OCI-M2 (cell line): ENCODE measurements at regions not wholly inside any gene's neighbourhood (a gene's known extent, or its start where the extent isn't known, plus 50 kb on each side); places are given as distances from the start of the nearest gene placed in this dataset.
"Not testable (repeated sequence)": the region's sequence is repeated elsewhere in the genome, so short reads cannot be mapped to it uniquely, and the experiment has no call there.

Experiments
- DNase-seq: peaks from one replicate; lab custom pipeline; 2025; ENCODE audit not compliant: unreplicated experiment; lab: John Stamatoyannopoulos, UW

- no peak for DNase-seq
These were observed 295.7 kb downstream of the ADGRD1 start for GRCh38 chr12:131249246-131250027.

- no peak for DNase-seq
These were observed 296.6 kb downstream of the ADGRD1 start for GRCh38 chr12:131250028-131250950.

- DNase-seq: no peak
These were observed 297.2 kb downstream of the ADGRD1 start for GRCh38 chr12:131250951-131251315.

- no peak for DNase-seq
These were observed 297.8 kb downstream of the ADGRD1 start for GRCh38 chr12:131251336-131252101.

GRCh38 chr12:131253376-131254026 is 299.8 kb downstream of the ADGRD1 start:
- no peak for DNase-seq

GRCh38 chr12:131254374-131254773 is 300.7 kb downstream of the ADGRD1 start:
- no peak for DNase-seq

GRCh38 chr12:131258398-131258797 is 304.7 kb downstream of the ADGRD1 start:
- DNase-seq: no peak

- DNase-seq: no peak
These were observed 306.7 kb downstream of the ADGRD1 start for GRCh38 chr12:131260251-131260905.

GRCh38 chr12:131260954-131261353 is 307.2 kb downstream of the ADGRD1 start:
- DNase-seq: no peak

- no peak for DNase-seq
These were observed 308.2 kb downstream of the ADGRD1 start for GRCh38 chr12:131261906-131262305.

- DNase-seq: no peak
These were observed 309.9 kb downstream of the ADGRD1 start for GRCh38 chr12:131263626-131264025.

GRCh38 chr12:131264635-131265034 is 310.9 kb downstream of the ADGRD1 start:
- no peak for DNase-seq

- DNase-seq: no peak
These were observed 313.1 kb downstream of the ADGRD1 start for GRCh38 chr12:131266591-131267467.

- no peak for DNase-seq
These were observed 313.9 kb downstream of the ADGRD1 start for GRCh38 chr12:131267576-131267975.

GRCh38 chr12:131268123-131268522 is 314.4 kb downstream of the ADGRD1 start:
- not testable (repeated sequence) for DNase-seq

GRCh38 chr12:131268571-131268970 is 314.9 kb downstream of the ADGRD1 start:
- DNase-seq: not testable (repeated sequence)

- no peak for DNase-seq
These were observed 315.8 kb downstream of the ADGRD1 start for GRCh38 chr12:131269551-131269950.

- DNase-seq: not testable (repeated sequence)
These were observed 316.3 kb downstream of the ADGRD1 start for GRCh38 chr12:131269977-131270376.

- no peak for DNase-seq
These were observed 318.0 kb downstream of the ADGRD1 start for GRCh38 chr12:131271724-131272123.
